ENCODE measurements at regions not wholly inside any gene's neighbourhood (a gene's known extent, or its start where the extent isn't known, plus 50 kb on each side); places are given as distances from the start of the nearest gene placed in this dataset.
A peak's percentile ranks its signal among the peaks of the same experiment; 100 is the strongest.

- H3K9ac ChIP-seq (ENCODE audit: low read length in 3 of 3), result no peak overlapping the region
- DNase-seq, result no peak
- H3K9me3 ChIP-seq (ENCODE audit: control insufficient read depth in 2 of 3, insufficient read depth in 1 of 3, low read length in 3 of 3), result no peaks in the 10 kb centered on the region
- intact Hi-C loops (cut with DNase I), result no loop called here
- no peak for FAIRE-seq
- no peak for TF ChIP-seq CTCF (IDR thresholded peaks at IDR 0.05; ENCODE audit: borderline replicate concordance, extremely low read depth, insufficient read depth)
- no peak overlapping the region for H3K27ac ChIP-seq (ENCODE audit: low read depth in 2 of 2, low read length in 2 of 2)
- H3K36me3 ChIP-seq (ENCODE audit: control insufficient read depth in 2 of 3, insufficient read depth in 3 of 3, low read length in 3 of 3), result no peaks in the 10 kb centered on the region
- H3K4me3 ChIP-seq (ENCODE audit: low read length in 3 of 3), result no peak overlapping the region
- no peaks in the 10 kb centered on the region for H3K27me3 ChIP-seq (ENCODE audit: control insufficient read depth, insufficient read depth, low read length)
- H3K4me1 ChIP-seq (ENCODE audit: control insufficient read depth in 2 of 3, insufficient read depth in 2 of 3, low read depth in 1 of 3, low read length in 3 of 3), result no peaks in the 10 kb centered on the region
These were observed 410.1 kb downstream of the TBC1D32 start for GRCh38 chr6:120924214-120924613.

GRCh38 chr6:120918137-120918536 lies 416.1 kb downstream of the TBC1D32 start:
- no peaks in the 10 kb centered on the region for H3K4me1 ChIP-seq (ENCODE audit: control insufficient read depth in 2 of 3, insufficient read depth in 2 of 3, low read depth in 1 of 3, low read length in 3 of 3)
- DNase-seq (no peak), FAIRE-seq (no peak)
- H3K4me3 ChIP-seq (ENCODE audit: low read length in 3 of 3), result no peak overlapping the region
- no peaks in the 10 kb centered on the region for H3K9me3 ChIP-seq (ENCODE audit: control insufficient read depth in 2 of 3, insufficient read depth in 1 of 3, low read length in 3 of 3)
- no peak overlapping the region for H3K27ac ChIP-seq (ENCODE audit: low read depth in 2 of 2, low read length in 2 of 2)
- no peaks in the 10 kb centered on the region for H3K36me3 ChIP-seq (ENCODE audit: control insufficient read depth in 2 of 3, insufficient read depth in 3 of 3, low read length in 3 of 3)
- no peaks in the 10 kb centered on the region for H3K27me3 ChIP-seq (ENCODE audit: control insufficient read depth, insufficient read depth, low read length)
- H3K9ac ChIP-seq (ENCODE audit: low read length in 3 of 3), result no peak overlapping the region
- intact Hi-C loops (cut with DNase I), result no loop called here
- TF ChIP-seq CTCF (IDR thresholded peaks at IDR 0.05; ENCODE audit: borderline replicate concordance, extremely low read depth, insufficient read depth), result no peak

GRCh38 chr6:120916844-120917243 lies 417.4 kb downstream of the TBC1D32 start:
- no peak for TF ChIP-seq CTCF (IDR thresholded peaks at IDR 0.05; ENCODE audit: borderline replicate concordance, extremely low read depth, insufficient read depth)
- Histone ChIP-seq H3K36me3 (ENCODE audit: control insufficient read depth in 2 of 3, insufficient read depth in 3 of 3, low read length in 3 of 3) (no peaks in the 10 kb centered on the region), H3K9ac (ENCODE audit: low read length in 3 of 3) (no peak overlapping the region), H3K9me3 (ENCODE audit: control insufficient read depth in 2 of 3, insufficient read depth in 1 of 3, low read length in 3 of 3) (no peaks in the 10 kb centered on the region), H3K27me3 (ENCODE audit: control insufficient read depth, insufficient read depth, low read length) (no peaks in the 10 kb centered on the region), H3K4me1 (ENCODE audit: control insufficient read depth in 2 of 3, insufficient read depth in 2 of 3, low read depth in 1 of 3, low read length in 3 of 3) (no peaks in the 10 kb centered on the region), H3K4me3 (ENCODE audit: low read length in 3 of 3) (no peak overlapping the region), H3K27ac (ENCODE audit: low read depth in 2 of 2, low read length in 2 of 2) (no peak overlapping the region)
- FAIRE-seq (no peak), DNase-seq (no peak)
- intact Hi-C loops (cut with DNase I), result no loop called here

GRCh38 chr6:120913486-120913885 lies 420.8 kb downstream of the TBC1D32 start:
- FAIRE-seq, result no peak
- H3K27ac ChIP-seq (ENCODE audit: low read depth in 2 of 2, low read length in 2 of 2), result no peak overlapping the region
- no peaks in the 10 kb centered on the region for H3K36me3 ChIP-seq (ENCODE audit: control insufficient read depth in 2 of 3, insufficient read depth in 3 of 3, low read length in 3 of 3)
- H3K4me1 ChIP-seq (ENCODE audit: control insufficient read depth in 2 of 3, insufficient read depth in 2 of 3, low read depth in 1 of 3, low read length in 3 of 3), result no peaks in the 10 kb centered on the region
- no peak overlapping the region for H3K4me3 ChIP-seq (ENCODE audit: low read length in 3 of 3)
- DNase-seq, result peak in 1 of 5 donors; percentile 2
- no peaks in the 10 kb centered on the region for H3K27me3 ChIP-seq (ENCODE audit: control insufficient read depth, insufficient read depth, low read length)
- intact Hi-C loops (cut with DNase I), result no loop called here
- H3K9ac ChIP-seq (ENCODE audit: low read length in 3 of 3), result no peak overlapping the region
- H3K9me3 ChIP-seq (ENCODE audit: control insufficient read depth in 2 of 3, insufficient read depth in 1 of 3, low read length in 3 of 3), result no peaks in the 10 kb centered on the region
- TF ChIP-seq CTCF (IDR thresholded peaks at IDR 0.05; ENCODE audit: borderline replicate concordance, extremely low read depth, insufficient read depth), result no peak

All from kidney (tissue), 13 donors.